Testis (tissue), 2 donors: ENCODE measurements at regions not wholly inside any gene's neighbourhood (a gene's known extent, or its start where the extent isn't known, plus 50 kb on each side); places are given as distances from the start of the nearest gene placed in this dataset.

Source experiments
- DNase-seq: peaks from one replicate; pipeline ENCODE4 v3.0.0-alpha.2; 2019
- H3K27ac ChIP-seq, 2 donors: fragments of 200-600 bp; sonication (generic); one replicate each; pipeline ENCODE4 v1.5.1; 2019
- H3K27me3 ChIP-seq: fragments of 200-600 bp; sonication (generic); one replicate; pipeline ENCODE4 v1.5.1; 2019
- H3K36me3 ChIP-seq: fragments of 200-600 bp; sonication (generic); one replicate; pipeline ENCODE4 v1.5.1; 2017; ENCODE audit warnings: low read depth; ENCODE audit errors: missing control alignments
- H3K4me1 ChIP-seq: fragments of 200-600 bp; sonication (generic); one replicate; pipeline ENCODE4 v1.5.1; 2019
- H3K4me3 ChIP-seq, 2 donors: fragments of 200-600 bp; sonication (generic); one replicate each; pipeline ENCODE4 v1.5.1; 2017 to 2019
- H3K9me3 ChIP-seq: fragments of 200-600 bp; sonication (generic); one replicate; pipeline ENCODE4 v1.5.1; 2017
- CTCF ChIP-seq, 3 experiments: fragments of 450-650 bp in 2 of 3; fragments of 200-600 bp in 1 of 3; sonication (generic) in 1 of 3; IDR thresholded peaks; one replicate each; pipeline ENCODE4 v1.5.1; 2016 to 2019; ENCODE audit warnings: antibody characterized with exemption in 3 of 3, mild to moderate bottlenecking in 2 of 3, moderate library complexity in 1 of 3
- POLR2A ChIP-seq: fragments of 450-650 bp; IDR thresholded peaks from one replicate; pipeline ENCODE4 v1.6.1; 2017; ENCODE audit warnings: antibody characterized with exemption, mild to moderate bottlenecking, moderate library complexity
- WGBS, 2 donors: methylation state at CpG; one replicate each; pipeline ENCODE4 v1.1.5; 2018; 5-methylcytosine and 5-hydroxymethylcytosine counted together
- intact Hi-C: fragments of 100-400 bp; cut with DNase I; formaldehyde crosslinking; loops from one replicate; pipeline ENCODE4 v1.15.1; 2023; ENCODE audit warnings: low total_unique reads

GRCh38 chr18:26714739-26715138 lies 150.8 kb downstream of the AQP4 start:
- no peak for TF ChIP-seq POLR2A
- TF ChIP-seq CTCF (IDR thresholded peaks at IDR 0.05), result no peak
- H3K4me3 ChIP-seq, result no peak overlapping the region
- WGBS, 2 donors, result 71 to 75% methylated on average over 6 of the region's 6 CpGs
- intact Hi-C loops, result no loop called here
- no peak overlapping the region for H3K27ac ChIP-seq
- H3K4me1 ChIP-seq, result no peaks in the 10 kb centered on the region
- H3K36me3 ChIP-seq, result no peaks in the 10 kb centered on the region
- DNase-seq, result no peak
- H3K27me3 ChIP-seq, result no peaks in the 10 kb centered on the region
- no peaks in the 10 kb centered on the region for H3K9me3 ChIP-seq

GRCh38 chr18:26711756-26712155 lies 153.8 kb downstream of the AQP4 start:
- 78 to 88% methylated on average over 3 of the region's 3 CpGs for WGBS, 2 donors
- intact Hi-C loops, result no loop called here
- Histone ChIP-seq H3K9me3 (no peaks in the 10 kb centered on the region), H3K4me1 (peaks cover 6% of the 10 kb centered on the region), H3K27me3 (no peaks in the 10 kb centered on the region), H3K4me3 (no peak overlapping the region), H3K36me3 (no peaks in the 10 kb centered on the region), H3K27ac (no peak overlapping the region)
- TF ChIP-seq CTCF (IDR thresholded peaks at IDR 0.05) (no peak), POLR2A (no peak)
- no peak for DNase-seq

DNA sequence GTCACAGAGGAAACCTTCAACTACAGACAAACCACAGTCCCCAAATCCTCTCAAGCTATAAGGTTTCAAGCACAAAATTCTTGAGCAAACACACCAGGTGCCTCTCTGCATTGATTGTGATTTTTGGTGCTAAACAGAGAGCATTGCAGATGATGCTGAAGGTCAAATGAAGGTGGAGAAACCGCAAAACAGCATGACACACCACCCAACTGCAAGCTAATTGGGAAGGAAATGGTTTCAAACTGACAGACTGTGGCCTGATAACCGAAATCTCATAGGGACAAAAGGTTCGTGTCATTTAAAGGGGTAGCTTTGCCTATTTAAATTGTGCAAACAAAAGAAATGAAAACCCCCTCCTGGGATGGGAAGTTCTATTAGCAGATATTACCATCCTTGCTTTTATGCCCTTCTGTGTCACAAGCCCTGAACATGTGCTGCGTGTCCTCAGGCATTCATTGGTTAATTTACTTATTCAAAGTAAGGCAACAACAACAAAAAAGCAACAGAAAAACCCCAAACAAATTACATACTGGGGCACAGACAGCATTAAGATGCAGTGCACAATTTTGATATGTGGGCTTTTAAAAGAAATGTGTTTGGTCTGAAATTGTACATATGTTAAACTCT lies 154.9 kb downstream of the AQP4 start:
- intact Hi-C loops, result no loop called here
- Histone ChIP-seq H3K36me3 (no peaks in the 10 kb centered on the region), H3K27me3 (no peaks in the 10 kb centered on the region), H3K9me3 (no peaks in the 10 kb centered on the region), H3K4me3 (no peak overlapping the region), H3K27ac (no peak overlapping the region), H3K4me1 (peaks cover 6% of the 10 kb centered on the region)
- 75 to 78% methylated on average over 4 of the region's 4 CpGs for WGBS, 2 donors
- no peak for TF ChIP-seq POLR2A
- no peak for TF ChIP-seq CTCF (IDR thresholded peaks at IDR 0.05)
- no peak for DNase-seq

DNA sequence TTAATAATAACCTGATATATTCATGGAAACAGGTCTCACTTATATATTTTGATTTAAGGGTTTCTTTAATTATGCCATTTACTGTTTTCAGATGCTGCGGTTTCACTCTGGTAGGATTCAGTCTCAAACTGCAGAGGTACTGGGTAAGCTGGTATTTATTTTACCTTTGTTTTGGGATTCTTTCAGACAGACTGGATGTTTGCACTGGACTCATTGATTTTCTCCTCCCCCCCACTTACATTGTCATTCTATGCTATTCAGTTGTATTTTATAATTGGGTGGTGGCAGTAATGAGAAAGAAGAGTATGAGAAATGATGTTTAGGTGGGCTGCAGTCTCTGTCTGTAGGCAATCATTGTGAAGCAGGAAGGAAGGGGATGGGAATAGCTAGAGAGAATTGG lies 155.6 kb downstream of the AQP4 start:
- peaks cover 6% of the 10 kb centered on the region for H3K4me1 ChIP-seq
- TF ChIP-seq POLR2A (no peak), CTCF (IDR thresholded peaks at IDR 0.05) (no peak)
- no peak overlapping the region for H3K27ac ChIP-seq
- H3K36me3 ChIP-seq, result no peaks in the 10 kb centered on the region
- no peaks in the 10 kb centered on the region for H3K9me3 ChIP-seq
- WGBS, 2 donors, result 92 to 97% methylated on average over 1 of the region's 1 CpG
- intact Hi-C loops, result no loop called here
- no peak for DNase-seq
- H3K4me3 ChIP-seq, result no peak overlapping the region
- H3K27me3 ChIP-seq, result no peaks in the 10 kb centered on the region
